Uterus (tissue), 3 donors: ENCODE measurements at regions not wholly inside any gene's neighbourhood (a gene's known extent, or its start where the extent isn't known, plus 50 kb on each side); places are given as distances from the start of the nearest gene placed in this dataset.

Experiments
- DNase-seq, 2 donors: peaks; one replicate each; pipeline ENCODE4 v3.0.0-alpha.2; 2019 to 2020
- H3K27ac ChIP-seq, 2 donors: fragments of 200-600 bp; sonication (generic); 1 replicate in 1 of 2; 2 replicates in 1 of 2; pipeline ENCODE4 v1.5.1; 2016 to 2018
- H3K27me3 ChIP-seq, 2 donors: fragments of 200-600 bp; sonication (generic); one replicate each; pipeline ENCODE4 v1.5.1; 2018 to 2019; ENCODE audit warnings: control low read depth in 1 of 2
- H3K36me3 ChIP-seq, 2 donors: fragments of 200-600 bp; sonication (generic); one replicate each; pipeline ENCODE4 v1.5.1; 2019; ENCODE audit warnings: control low read depth in 1 of 2
- H3K4me1 ChIP-seq, 2 donors: fragments of 200-600 bp; sonication (generic); one replicate each; pipeline ENCODE4 v1.5.1; 2018 to 2019; ENCODE audit warnings: control low read depth in 1 of 2
- H3K4me3 ChIP-seq, 2 donors: fragments of 200-600 bp; sonication (generic); 1 replicate in 1 of 2; 2 replicates in 1 of 2; pipeline ENCODE4 v1.5.1; 2018 to 2019; ENCODE audit warnings: mild to moderate bottlenecking in 1 of 2
- H3K9me3 ChIP-seq, 2 donors: fragments of 200-600 bp; sonication (generic); one replicate each; pipeline ENCODE4 v1.5.1; 2019; ENCODE audit warnings: control low read depth in 1 of 2
- POLR2A ChIP-seq, 2 donors: fragments of 450-650 bp; IDR thresholded peaks; one replicate each; pipeline ENCODE4 v1.6.1; 2016; ENCODE audit warnings: antibody characterized with exemption in 2 of 2, mild to moderate bottlenecking in 1 of 2, moderate library complexity in 1 of 2
- intact Hi-C: fragments of 100-400 bp; cut with DNase I; formaldehyde crosslinking; loops from one replicate; pipeline ENCODE4 v1.15.1; 2023; ENCODE audit warnings: low total_unique reads
- TF ChIP-seq, protein P1 (sequence below), 4 experiments: fragments of 200-600 bp in 2 of 4; fragments of 450-650 bp in 2 of 4; sonication (generic) in 2 of 4; IDR thresholded peaks; one replicate each; pipeline ENCODE4 v1.5.1; 2016 to 2019; ENCODE audit warnings: antibody characterized with exemption in 4 of 4, mild to moderate bottlenecking in 2 of 4, moderate library complexity in 1 of 4
- donor health status: DM: yes; HTN: yes; CAD: no.

DNA sequence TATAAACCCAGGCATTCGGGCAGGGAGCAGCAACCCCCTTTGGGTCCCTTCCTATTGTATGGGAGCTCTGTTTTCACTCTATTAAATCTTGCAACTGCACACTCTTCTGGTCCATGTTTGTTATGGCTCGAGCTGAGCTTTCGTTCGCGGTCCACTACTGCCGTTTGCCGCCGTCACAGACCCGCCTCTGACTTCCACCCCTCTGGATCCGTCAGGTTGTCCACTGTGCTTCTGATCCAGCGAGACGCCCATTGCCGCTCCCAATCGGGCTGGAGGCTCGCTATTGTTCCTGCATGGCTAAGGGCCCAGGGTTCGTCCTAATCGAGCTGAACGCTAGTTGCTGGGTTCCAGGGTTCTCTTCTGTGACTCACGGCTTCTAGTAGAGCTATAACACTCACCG is 111.3 kb downstream of the TMEM170B start:
- no peak for DNase-seq
- Histone ChIP-seq H3K4me3 (no peak overlapping the region), H3K27ac (no peak overlapping the region), H3K27me3 (no peaks in the 10 kb centered on the region), H3K9me3 (no peaks in the 10 kb centered on the region), H3K4me1 (no peaks in the 10 kb centered on the region), H3K36me3 (no peaks in the 10 kb centered on the region)
- intact Hi-C loops: no loop called here
- TF ChIP-seq POLR2A (IDR thresholded peaks at IDR 0.05): no peak
- TF ChIP-seq, protein P1, sequence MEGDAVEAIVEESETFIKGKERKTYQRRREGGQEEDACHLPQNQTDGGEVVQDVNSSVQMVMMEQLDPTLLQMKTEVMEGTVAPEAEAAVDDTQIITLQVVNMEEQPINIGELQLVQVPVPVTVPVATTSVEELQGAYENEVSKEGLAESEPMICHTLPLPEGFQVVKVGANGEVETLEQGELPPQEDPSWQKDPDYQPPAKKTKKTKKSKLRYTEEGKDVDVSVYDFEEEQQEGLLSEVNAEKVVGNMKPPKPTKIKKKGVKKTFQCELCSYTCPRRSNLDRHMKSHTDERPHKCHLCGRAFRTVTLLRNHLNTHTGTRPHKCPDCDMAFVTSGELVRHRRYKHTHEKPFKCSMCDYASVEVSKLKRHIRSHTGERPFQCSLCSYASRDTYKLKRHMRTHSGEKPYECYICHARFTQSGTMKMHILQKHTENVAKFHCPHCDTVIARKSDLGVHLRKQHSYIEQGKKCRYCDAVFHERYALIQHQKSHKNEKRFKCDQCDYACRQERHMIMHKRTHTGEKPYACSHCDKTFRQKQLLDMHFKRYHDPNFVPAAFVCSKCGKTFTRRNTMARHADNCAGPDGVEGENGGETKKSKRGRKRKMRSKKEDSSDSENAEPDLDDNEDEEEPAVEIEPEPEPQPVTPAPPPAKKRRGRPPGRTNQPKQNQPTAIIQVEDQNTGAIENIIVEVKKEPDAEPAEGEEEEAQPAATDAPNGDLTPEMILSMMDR (IDR thresholded peaks at IDR 0.05): no peak

DNA sequence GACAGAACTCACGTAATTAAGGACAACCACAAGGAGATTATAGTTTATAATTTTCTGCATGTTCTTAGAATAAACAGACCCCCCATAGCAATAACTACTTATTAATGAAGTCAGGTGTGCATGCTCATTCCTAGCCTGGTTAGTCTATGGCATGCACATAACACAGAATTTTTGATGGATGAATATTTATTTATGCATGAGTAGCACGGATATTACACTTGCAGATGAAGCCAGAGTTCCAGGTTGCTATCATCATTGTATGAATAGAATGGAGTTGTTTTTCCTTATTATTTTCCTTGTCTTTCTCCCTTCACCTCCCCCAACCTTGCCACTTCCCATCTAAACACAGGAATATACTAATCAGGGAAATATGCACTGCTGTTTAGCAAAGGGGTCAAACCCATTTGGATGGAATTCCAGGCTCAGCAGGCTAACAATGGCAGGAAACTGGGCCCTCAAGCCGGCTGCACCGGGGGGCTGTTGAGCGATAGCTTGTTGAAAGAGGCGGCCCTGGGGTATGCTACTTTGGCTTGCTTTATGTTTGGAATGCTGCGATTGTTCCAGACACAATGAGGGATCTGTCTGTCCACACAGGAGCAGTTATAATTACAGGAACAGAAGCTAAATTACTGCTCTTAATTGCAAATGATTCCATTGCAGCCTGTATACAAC is 112.6 kb downstream of the TMEM170B start:
- intact Hi-C loops: no loop called here
- H3K27ac ChIP-seq: no peak overlapping the region

DNA sequence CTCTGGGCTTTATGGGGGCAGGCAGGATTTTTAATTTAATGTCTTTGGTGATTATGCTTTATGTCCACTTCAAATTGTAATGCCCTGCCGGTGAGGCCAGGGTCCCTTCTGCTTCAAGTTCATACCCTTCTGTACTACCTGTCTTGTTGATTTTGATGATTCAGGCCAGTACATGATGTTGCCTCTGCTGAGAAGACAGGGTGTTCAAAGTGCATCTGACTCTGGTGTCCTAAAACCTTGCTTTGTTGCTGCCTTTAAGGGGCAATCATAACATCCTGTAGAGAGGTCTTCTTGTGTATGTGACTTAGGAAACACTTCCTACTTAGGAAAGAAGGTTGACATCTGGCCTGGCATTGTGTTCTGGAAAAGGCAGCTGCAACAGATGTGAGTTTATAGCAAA is 113.2 kb downstream of the TMEM170B start:
- no peaks in the 10 kb centered on the region for H3K36me3 ChIP-seq
- intact Hi-C loops: no loop called here
- H3K27ac ChIP-seq: no peak overlapping the region
- H3K4me3 ChIP-seq: no peak overlapping the region
- no peak for DNase-seq
- no peaks in the 10 kb centered on the region for H3K4me1 ChIP-seq
- H3K9me3 ChIP-seq: no peaks in the 10 kb centered on the region
- H3K27me3 ChIP-seq: no peaks in the 10 kb centered on the region
- no peak for TF ChIP-seq POLR2A (IDR thresholded peaks at IDR 0.05)
- TF ChIP-seq, protein P1 (IDR thresholded peaks at IDR 0.05): no peak

More for the DNA sequence above, 112.6 kb downstream of the TMEM170B start:
- no peak overlapping the region for H3K4me3 ChIP-seq
- no peaks in the 10 kb centered on the region for H3K4me1 ChIP-seq
- TF ChIP-seq, protein P1 (IDR thresholded peaks at IDR 0.05): no peak
- no peak for TF ChIP-seq POLR2A (IDR thresholded peaks at IDR 0.05)
- no peaks in the 10 kb centered on the region for H3K27me3 ChIP-seq
- peak in 1 of 2 donors; percentile 34 for DNase-seq
- H3K9me3 ChIP-seq: no peaks in the 10 kb centered on the region
- no peaks in the 10 kb centered on the region for H3K36me3 ChIP-seq

DNA sequence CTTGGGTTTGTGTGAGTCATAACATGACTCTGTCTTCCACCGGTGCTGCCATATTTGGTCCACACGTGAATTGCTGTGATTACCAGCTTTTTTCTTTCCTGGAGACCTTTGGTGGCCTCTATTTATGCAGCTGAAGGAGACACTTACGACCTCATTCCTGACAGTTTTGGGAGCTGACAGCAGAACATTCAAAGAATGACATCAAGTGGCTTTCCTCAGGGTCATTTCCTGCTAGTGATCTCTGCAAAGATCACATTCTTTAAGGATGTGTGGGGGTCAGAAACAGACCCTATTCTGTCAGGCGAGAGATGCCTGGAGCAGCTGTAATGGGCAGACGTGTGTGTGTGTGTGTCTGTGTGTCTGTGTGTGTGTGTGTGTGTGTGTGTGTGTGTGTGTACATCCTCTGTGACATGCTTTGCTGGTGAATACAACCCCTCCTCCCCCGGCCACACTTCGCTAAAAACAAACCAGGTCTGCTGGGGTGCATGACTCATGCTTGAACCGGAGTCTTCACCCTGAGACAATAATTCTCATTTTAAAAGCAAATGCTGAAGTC is 115.6 kb downstream of the TMEM170B start:
- TF ChIP-seq POLR2A (IDR thresholded peaks at IDR 0.05): no peak
- TF ChIP-seq, protein P1 (IDR thresholded peaks at IDR 0.05): no peak
- DNase-seq: peak; percentile 21 to 50
- Histone ChIP-seq H3K9me3 (no peaks in the 10 kb centered on the region), H3K27me3 (no peaks in the 10 kb centered on the region), H3K4me1 (no peaks in the 10 kb centered on the region), H3K27ac (no peak overlapping the region), H3K36me3 (no peaks in the 10 kb centered on the region), H3K4me3 (no peak overlapping the region)
- intact Hi-C loops: no loop called here

DNA sequence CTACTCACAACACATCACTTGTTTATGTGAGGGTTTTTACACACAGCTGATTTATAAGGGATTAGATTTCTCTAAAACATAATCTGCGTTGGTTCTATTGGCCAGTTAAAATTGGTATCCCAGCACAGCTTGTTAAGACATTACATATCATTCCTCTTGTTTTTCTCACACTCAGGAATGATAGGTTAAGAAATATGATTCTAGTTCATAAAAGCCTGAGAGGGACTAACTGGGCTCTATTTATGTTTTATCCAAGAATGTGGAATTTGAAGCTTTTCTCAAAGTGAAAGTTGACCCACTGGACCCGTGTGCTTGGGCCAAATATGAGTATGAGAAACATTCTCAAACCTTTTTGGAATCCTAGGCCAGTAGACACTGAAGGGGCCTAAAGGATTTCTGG is 117.3 kb downstream of the TMEM170B start:
- no peak for TF ChIP-seq POLR2A (IDR thresholded peaks at IDR 0.05)
- TF ChIP-seq, protein P1 (IDR thresholded peaks at IDR 0.05): no peak
- no peaks in the 10 kb centered on the region for H3K4me1 ChIP-seq
- H3K27ac ChIP-seq: no peak overlapping the region
- intact Hi-C loops: loop anchor here (5.0 kb wide), 1 partner anchor 577 kb away; no protein-coding TSS in a partner anchor
- DNase-seq: no peak
- no peaks in the 10 kb centered on the region for H3K27me3 ChIP-seq
- no peaks in the 10 kb centered on the region for H3K9me3 ChIP-seq
- no peak overlapping the region for H3K4me3 ChIP-seq
- no peaks in the 10 kb centered on the region for H3K36me3 ChIP-seq
